ENCODE measurements at regions not wholly inside any gene's neighbourhood (a gene's known extent, or its start where the extent isn't known, plus 50 kb on each side); places are given as distances from the start of the nearest gene placed in this dataset.
A peak's percentile ranks its signal among the peaks of the same experiment; 100 is the strongest.

DNA sequence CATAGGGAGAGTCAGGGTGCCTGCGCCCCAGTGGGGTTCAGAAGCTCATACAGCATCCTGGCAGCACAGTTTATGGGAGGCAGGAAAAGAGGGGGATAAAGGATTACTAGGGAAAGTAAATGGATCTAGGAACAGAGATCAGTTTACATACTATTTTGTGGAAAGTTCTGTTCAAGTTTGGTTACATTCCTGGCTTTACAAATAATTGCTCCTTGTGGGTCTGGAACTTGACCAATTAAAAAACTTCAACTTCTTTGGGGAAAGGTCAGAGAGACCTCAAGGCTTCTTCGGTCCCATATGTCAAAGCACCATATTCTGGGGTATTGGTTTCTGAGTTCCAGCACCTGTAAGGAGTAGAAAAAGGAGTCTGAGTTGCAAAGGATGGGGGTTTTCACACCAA, 64.1 kb downstream of the ZDHHC19 start:
- TF ChIP-seq, protein P1, sequence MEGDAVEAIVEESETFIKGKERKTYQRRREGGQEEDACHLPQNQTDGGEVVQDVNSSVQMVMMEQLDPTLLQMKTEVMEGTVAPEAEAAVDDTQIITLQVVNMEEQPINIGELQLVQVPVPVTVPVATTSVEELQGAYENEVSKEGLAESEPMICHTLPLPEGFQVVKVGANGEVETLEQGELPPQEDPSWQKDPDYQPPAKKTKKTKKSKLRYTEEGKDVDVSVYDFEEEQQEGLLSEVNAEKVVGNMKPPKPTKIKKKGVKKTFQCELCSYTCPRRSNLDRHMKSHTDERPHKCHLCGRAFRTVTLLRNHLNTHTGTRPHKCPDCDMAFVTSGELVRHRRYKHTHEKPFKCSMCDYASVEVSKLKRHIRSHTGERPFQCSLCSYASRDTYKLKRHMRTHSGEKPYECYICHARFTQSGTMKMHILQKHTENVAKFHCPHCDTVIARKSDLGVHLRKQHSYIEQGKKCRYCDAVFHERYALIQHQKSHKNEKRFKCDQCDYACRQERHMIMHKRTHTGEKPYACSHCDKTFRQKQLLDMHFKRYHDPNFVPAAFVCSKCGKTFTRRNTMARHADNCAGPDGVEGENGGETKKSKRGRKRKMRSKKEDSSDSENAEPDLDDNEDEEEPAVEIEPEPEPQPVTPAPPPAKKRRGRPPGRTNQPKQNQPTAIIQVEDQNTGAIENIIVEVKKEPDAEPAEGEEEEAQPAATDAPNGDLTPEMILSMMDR (IDR thresholded peaks at IDR 0.05; ENCODE audit: control insufficient read depth, extremely low read depth, insufficient read depth), result no peak
- H3K4me3 ChIP-seq (ENCODE audit: low read depth, low read length), result no peak overlapping the region
- no peak for DNase-seq (ENCODE audit: low read depth)

DNA sequence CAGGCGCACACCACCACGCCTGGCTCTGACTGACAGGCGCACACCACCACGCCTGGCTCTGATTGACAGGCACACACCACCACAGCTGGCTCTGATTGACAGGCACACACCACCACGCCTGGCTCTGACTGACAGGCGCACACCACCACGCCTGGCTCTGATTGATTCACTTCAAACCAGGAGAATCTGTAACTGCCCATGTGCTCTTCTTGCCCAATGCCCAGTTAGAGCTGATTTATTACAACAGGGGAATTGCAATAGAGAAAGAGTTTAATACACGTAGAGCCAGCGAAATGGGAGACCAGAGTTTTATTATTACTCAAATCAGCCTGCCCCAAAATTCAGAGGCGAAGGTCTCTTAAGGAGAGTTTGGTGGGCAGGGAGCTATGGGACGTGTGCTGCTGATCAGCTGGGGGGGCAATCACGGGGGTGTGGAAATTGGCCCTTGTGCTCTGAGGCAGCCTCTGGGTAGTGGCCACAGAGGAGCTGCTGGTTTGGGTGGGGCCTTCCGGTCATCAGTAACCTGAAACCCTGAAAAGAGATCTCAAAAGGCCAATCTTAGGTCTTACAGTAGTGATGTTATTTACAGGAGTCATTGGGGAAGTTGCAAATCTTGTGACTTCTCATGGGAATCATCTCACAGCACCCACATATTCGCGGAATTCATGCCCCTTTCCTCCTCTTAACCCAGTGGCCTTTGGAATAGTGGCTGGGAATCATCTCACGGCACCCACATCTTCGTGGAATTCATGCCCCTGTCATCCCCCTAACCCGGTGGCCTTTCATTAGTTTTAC, 63.8 kb upstream of the TFRC start:
- TF ChIP-seq, protein P1 (IDR thresholded peaks at IDR 0.05; ENCODE audit: control insufficient read depth, extremely low read depth, insufficient read depth), result no peak
- H3K4me3 ChIP-seq (ENCODE audit: low read depth, low read length), result no peak overlapping the region

GRCh38 chr3:196144383-196145105, 62.7 kb upstream of the TFRC start:
- no peak overlapping the region for H3K4me3 ChIP-seq (ENCODE audit: low read depth, low read length)
- TF ChIP-seq, protein P1 (IDR thresholded peaks at IDR 0.05; ENCODE audit: control insufficient read depth, extremely low read depth, insufficient read depth), result no peak
- DNase-seq (ENCODE audit: low read depth), result no peak

More for the DNA sequence above, 63.8 kb upstream of the TFRC start:
- DNase-seq (ENCODE audit: low read depth), result no peak

DNA sequence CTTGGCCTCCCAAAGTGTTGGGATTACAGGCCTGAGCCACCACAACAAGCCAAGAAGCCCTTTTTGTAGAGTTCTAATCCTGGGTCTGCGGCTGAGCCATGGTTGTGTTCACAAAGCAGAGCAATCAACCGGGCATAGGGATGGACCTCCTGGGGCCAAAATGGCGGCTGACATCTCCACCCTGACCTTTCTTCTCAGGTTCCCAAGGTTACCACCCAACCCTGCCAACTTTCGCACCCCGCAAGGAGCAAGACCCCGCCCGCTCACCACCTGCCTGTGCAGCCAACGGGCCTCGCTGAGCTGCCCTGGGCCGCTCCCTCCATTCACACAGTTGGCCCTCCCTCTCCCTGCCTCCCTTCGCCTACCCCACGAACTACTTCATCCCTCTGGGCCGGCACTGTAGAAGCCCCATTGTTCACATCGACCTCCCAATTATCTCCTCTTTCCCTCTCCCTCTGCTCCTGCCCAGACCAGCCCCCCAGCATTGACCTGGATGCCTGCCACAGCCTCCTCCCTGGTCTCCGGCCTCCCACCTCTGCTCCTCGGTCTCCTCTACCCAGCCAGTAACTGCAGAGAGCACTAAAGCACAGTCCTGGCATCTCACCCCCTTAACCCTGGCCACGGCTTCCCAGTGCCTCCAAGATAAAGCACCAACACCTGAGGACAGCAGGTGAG, 62.0 kb upstream of the TFRC start:
- H3K4me3 ChIP-seq (ENCODE audit: low read depth, low read length), result no peak overlapping the region
- no peak for DNase-seq (ENCODE audit: low read depth)
- TF ChIP-seq, protein P1 (IDR thresholded peaks at IDR 0.05; ENCODE audit: control insufficient read depth, extremely low read depth, insufficient read depth), result no peak

GRCh38 chr3:196142202-196142956, 60.5 kb upstream of the TFRC start:
- TF ChIP-seq, protein P1 (IDR thresholded peaks at IDR 0.05; ENCODE audit: control insufficient read depth, extremely low read depth, insufficient read depth), result no peak
- no peak overlapping the region for H3K4me3 ChIP-seq (ENCODE audit: low read depth, low read length)
- peak; percentile 84 for DNase-seq (ENCODE audit: low read depth)

DNA sequence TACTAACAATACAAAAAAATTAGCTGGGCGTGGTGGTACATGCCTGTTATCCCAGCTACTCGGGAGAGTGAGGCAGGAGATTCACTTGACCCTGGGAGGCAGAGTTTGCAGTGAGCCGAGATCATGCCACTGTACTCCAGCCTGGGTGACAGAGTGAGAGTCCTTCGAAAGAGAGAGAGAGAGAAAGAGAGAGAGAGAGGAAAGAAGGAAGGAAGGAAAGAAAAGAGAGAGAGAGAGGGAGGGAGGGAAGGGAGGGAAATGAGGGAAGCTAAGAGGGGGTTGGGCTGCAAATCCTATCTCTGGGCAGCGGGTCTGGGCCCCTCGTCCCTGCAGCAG, 59.9 kb upstream of the TFRC start:
- no peak for DNase-seq (ENCODE audit: low read depth)
- TF ChIP-seq, protein P1 (IDR thresholded peaks at IDR 0.05; ENCODE audit: control insufficient read depth, extremely low read depth, insufficient read depth), result no peak
- H3K4me3 ChIP-seq (ENCODE audit: low read depth, low read length), result no peak overlapping the region
